PC-9 (cell line): ENCODE measurements at regions not wholly inside any gene's neighbourhood (a gene's known extent, or its start where the extent isn't known, plus 50 kb on each side); places are given as distances from the start of the nearest gene placed in this dataset.

Experiments used
- EZH2 ChIP-seq: fragments of 200-600 bp; sonication (generic); IDR thresholded peaks from 2 replicates; pipeline ENCODE4 v1.8.0; 2017; ENCODE audit warnings: antibody characterized with exemption, low read depth
- TF ChIP-seq, protein P1 (sequence below): fragments of 200-600 bp; sonication (generic); conservative IDR thresholded peaks from 2 replicates; pipeline ENCODE4 v1.6.1; 2017; ENCODE audit warnings: mixed run types, antibody characterized with exemption, mild to moderate bottlenecking, moderate library complexity

DNA sequence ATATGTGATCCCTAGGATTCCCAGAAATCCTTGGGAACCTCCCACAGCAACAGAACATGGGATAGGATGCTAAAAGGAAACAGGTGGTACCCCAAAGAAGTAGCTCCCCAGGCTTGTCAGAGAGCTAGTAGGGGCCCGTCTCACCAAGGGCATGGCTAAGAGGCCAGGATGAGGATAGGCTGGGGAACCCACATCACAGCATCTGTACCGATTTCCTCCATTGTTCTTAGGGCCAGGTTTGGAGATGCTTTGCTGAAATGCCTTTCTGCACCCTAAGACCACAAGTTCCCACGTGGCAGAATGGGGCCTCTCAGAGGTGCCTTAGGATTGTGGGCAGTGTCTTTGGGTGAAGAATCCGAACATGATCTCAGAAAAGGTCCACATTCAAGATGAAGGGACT is 169.5 kb downstream of the HS3ST3B1 start:
- TF ChIP-seq, protein P1, sequence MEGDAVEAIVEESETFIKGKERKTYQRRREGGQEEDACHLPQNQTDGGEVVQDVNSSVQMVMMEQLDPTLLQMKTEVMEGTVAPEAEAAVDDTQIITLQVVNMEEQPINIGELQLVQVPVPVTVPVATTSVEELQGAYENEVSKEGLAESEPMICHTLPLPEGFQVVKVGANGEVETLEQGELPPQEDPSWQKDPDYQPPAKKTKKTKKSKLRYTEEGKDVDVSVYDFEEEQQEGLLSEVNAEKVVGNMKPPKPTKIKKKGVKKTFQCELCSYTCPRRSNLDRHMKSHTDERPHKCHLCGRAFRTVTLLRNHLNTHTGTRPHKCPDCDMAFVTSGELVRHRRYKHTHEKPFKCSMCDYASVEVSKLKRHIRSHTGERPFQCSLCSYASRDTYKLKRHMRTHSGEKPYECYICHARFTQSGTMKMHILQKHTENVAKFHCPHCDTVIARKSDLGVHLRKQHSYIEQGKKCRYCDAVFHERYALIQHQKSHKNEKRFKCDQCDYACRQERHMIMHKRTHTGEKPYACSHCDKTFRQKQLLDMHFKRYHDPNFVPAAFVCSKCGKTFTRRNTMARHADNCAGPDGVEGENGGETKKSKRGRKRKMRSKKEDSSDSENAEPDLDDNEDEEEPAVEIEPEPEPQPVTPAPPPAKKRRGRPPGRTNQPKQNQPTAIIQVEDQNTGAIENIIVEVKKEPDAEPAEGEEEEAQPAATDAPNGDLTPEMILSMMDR = no peak
- no peak for TF ChIP-seq EZH2
